Mesenchymal stem cell (in vitro differentiated cells and primary cell): ENCODE measurements at regions not wholly inside any gene's neighbourhood (a gene's known extent, or its start where the extent isn't known, plus 50 kb on each side); places are given as distances from the start of the nearest gene placed in this dataset.

ENCODE experiments used
- DNase-seq: peaks from one replicate; pipeline ENCODE4 v3.0.0-alpha.2; 2013
- H2AFZ ChIP-seq: one replicate; pipeline ENCODE4 v1.6.1; 2013; ENCODE audit warnings: low read depth, mild to moderate bottlenecking, control low read depth, inconsistent platforms, low read length, moderate library complexity
- H2AK5ac ChIP-seq: 2 replicates; pipeline ENCODE4 v1.6.1; 2013; ENCODE audit warnings: low read length, moderate library complexity, mild to moderate bottlenecking, inconsistent platforms; ENCODE audit not compliant: severe bottlenecking
- H2BK120ac ChIP-seq: one replicate; pipeline ENCODE4 v1.6.1; 2013; ENCODE audit warnings: low read depth, mild to moderate bottlenecking, inconsistent platforms, low read length, moderate library complexity
- H2BK12ac ChIP-seq, 2 experiments: one replicate each; pipeline ENCODE4 v1.6.1; 2013; ENCODE audit warnings: inconsistent platforms in 2 of 2, low read length in 2 of 2, mild to moderate bottlenecking in 2 of 2, moderate library complexity in 2 of 2, control low read depth in 1 of 2
- H2BK15ac ChIP-seq: one replicate; pipeline ENCODE4 v1.6.1; 2013; ENCODE audit warnings: mild to moderate bottlenecking, low read depth, inconsistent platforms; ENCODE audit not compliant: poor library complexity, severe bottlenecking
- H2BK5ac ChIP-seq: 2 replicates; pipeline ENCODE4 v1.6.1; 2013; ENCODE audit warnings: low read depth, mild to moderate bottlenecking, low read length, control low read depth, inconsistent platforms; ENCODE audit not compliant: poor library complexity, severe bottlenecking
- H3K14ac ChIP-seq, 2 experiments: one replicate each; pipeline ENCODE4 v1.6.1; 2013; ENCODE audit warnings: inconsistent platforms in 2 of 2, low read length in 2 of 2, control low read depth in 1 of 2, mild to moderate bottlenecking in 1 of 2, moderate library complexity in 1 of 2
- H3K18ac ChIP-seq, 2 experiments: one replicate each; pipeline ENCODE4 v1.6.1; 2013; ENCODE audit warnings: inconsistent platforms in 2 of 2, low read length in 2 of 2, control low read depth in 1 of 2, low read depth in 1 of 2, mild to moderate bottlenecking in 1 of 2
- H3K23ac ChIP-seq, 2 experiments: one replicate each; pipeline ENCODE4 v1.6.1; 2013; ENCODE audit warnings: inconsistent platforms in 2 of 2, low read length in 2 of 2, mild to moderate bottlenecking in 2 of 2, moderate library complexity in 2 of 2, control low read depth in 1 of 2
- H3K27ac ChIP-seq: 2 replicates; pipeline ENCODE4 v1.5.1; 2013; ENCODE audit warnings: mild to moderate bottlenecking, moderate library complexity, low read length, control low read depth, inconsistent platforms; ENCODE audit not compliant: poor library complexity, severe bottlenecking
- H3K27me3 ChIP-seq, 2 experiments: 2 replicates each; pipeline versions ENCODE4 v1.6.1 to v1.7.0; 2013; ENCODE audit warnings: low read length in 2 of 2, mild to moderate bottlenecking in 2 of 2, moderate library complexity in 2 of 2, control low read depth in 1 of 2, inconsistent platforms in 1 of 2; ENCODE audit not compliant: control insufficient read depth in 1 of 2, insufficient read depth in 1 of 2
- H3K36me3 ChIP-seq, 2 experiments: 2 replicates each; pipeline versions ENCODE4 v1.6.1 to v1.7.0; 2013; ENCODE audit warnings: low read length in 2 of 2, control low read depth in 1 of 2, inconsistent platforms in 1 of 2, low read depth in 1 of 2, mild to moderate bottlenecking in 1 of 2; ENCODE audit not compliant: insufficient read depth in 2 of 2, control insufficient read depth in 1 of 2
- H3K4ac ChIP-seq, 2 experiments: one replicate each; pipeline ENCODE4 v1.6.1; 2013; ENCODE audit warnings: inconsistent platforms in 2 of 2, low read length in 2 of 2, mild to moderate bottlenecking in 2 of 2, moderate library complexity in 2 of 2, control low read depth in 1 of 2, low read depth in 1 of 2
- H3K4me1 ChIP-seq: 2 replicates; pipeline ENCODE4 v1.6.1; 2013; ENCODE audit warnings: low read depth, low read length, control low read depth; ENCODE audit not compliant: control insufficient read depth, insufficient read depth
- H3K4me2 ChIP-seq: 2 replicates; pipeline ENCODE4 v1.6.1; 2013; ENCODE audit warnings: low read length, mild to moderate bottlenecking, inconsistent platforms; ENCODE audit not compliant: poor library complexity, severe bottlenecking
- H3K4me3 ChIP-seq, 2 experiments: 2 replicates each; pipeline versions ENCODE4 v1.5.1 to v1.7.0; 2013; ENCODE audit warnings: low read length in 2 of 2, mild to moderate bottlenecking in 2 of 2, control low read depth in 1 of 2, low read depth in 1 of 2; ENCODE audit not compliant: insufficient read depth in 1 of 2
- H3K79me1 ChIP-seq: replicated peaks from 2 replicates; pipeline ENCODE4 v1.6.1; 2013; ENCODE audit warnings: mild to moderate bottlenecking, control low read depth, low read length, inconsistent platforms; ENCODE audit not compliant: poor library complexity, severe bottlenecking
- H3K9ac ChIP-seq: 2 replicates; pipeline ENCODE4 v1.7.0; 2013; ENCODE audit warnings: mild to moderate bottlenecking, low read length, moderate library complexity
- H3K9me3 ChIP-seq: 2 replicates; pipeline ENCODE4 v1.7.0; 2013; ENCODE audit warnings: mild to moderate bottlenecking, low read length; ENCODE audit not compliant: control insufficient read depth
- H4K8ac ChIP-seq: one replicate; pipeline ENCODE4 v1.6.1; 2013; ENCODE audit warnings: inconsistent platforms, mild to moderate bottlenecking, low read length, moderate library complexity
- H4K91ac ChIP-seq: one replicate; pipeline ENCODE4 v1.6.1; 2013; ENCODE audit warnings: mild to moderate bottlenecking, low read length, inconsistent platforms
- WGBS: methylation state at CpG from one replicate; pipeline ENCODE4 v1.1.7; 2013; ENCODE audit warnings: mixed read lengths; 5-methylcytosine and 5-hydroxymethylcytosine counted together

DNA sequence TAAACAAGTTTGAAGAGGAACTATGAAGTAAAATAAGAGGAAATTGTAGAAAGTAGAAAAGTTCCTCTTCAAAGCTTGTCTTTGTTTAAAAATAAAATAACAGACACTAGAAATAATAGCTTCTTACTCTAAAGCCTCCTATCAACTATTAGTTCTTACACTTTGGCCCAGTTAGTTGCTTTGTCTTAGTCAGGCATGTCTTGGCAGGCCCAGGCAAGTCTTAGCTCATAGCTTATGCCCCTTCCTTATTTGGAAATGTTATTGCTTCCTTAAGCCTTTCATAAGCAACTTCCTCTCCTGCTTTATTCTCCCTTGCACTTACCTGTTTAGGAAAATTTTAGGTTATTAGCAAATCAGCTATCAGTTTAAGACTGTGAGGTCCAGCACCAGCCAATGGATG lies 950.6 kb upstream of the LRATD1 start:
- no peak overlapping the region for H2BK12ac ChIP-seq
- peak overlapping the region; percentile 24 for H3K9ac ChIP-seq
- no peak overlapping the region for H3K14ac ChIP-seq
- no peak overlapping the region for H4K91ac ChIP-seq
- peak overlapping the region in 1 of 2 experiments; percentile 23 for H3K4me3 ChIP-seq
- H2AK5ac ChIP-seq, result no peak overlapping the region
- H3K9me3 ChIP-seq, result peaks cover 51% of the 10 kb centered on the region
- no peak overlapping the region for H4K8ac ChIP-seq
- H2BK5ac ChIP-seq, result no peak overlapping the region
- H3K18ac ChIP-seq, result no peak overlapping the region
- H3K27me3 ChIP-seq, result no peaks in the 10 kb centered on the region
- H3K4ac ChIP-seq, result no peak overlapping the region
- no peak overlapping the region for H3K27ac ChIP-seq
- no peak overlapping the region for H3K4me2 ChIP-seq
- H2BK15ac ChIP-seq, result no peak overlapping the region
- no peaks in the 10 kb centered on the region for H3K4me1 ChIP-seq
- no peak overlapping the region for H2BK120ac ChIP-seq
- H3K79me1 ChIP-seq, result no peaks in the 10 kb centered on the region
- no peak overlapping the region for H3K23ac ChIP-seq
- H3K36me3 ChIP-seq, result no peaks in the 10 kb centered on the region
- no peak for DNase-seq
- no peak overlapping the region for H2AFZ ChIP-seq

DNA sequence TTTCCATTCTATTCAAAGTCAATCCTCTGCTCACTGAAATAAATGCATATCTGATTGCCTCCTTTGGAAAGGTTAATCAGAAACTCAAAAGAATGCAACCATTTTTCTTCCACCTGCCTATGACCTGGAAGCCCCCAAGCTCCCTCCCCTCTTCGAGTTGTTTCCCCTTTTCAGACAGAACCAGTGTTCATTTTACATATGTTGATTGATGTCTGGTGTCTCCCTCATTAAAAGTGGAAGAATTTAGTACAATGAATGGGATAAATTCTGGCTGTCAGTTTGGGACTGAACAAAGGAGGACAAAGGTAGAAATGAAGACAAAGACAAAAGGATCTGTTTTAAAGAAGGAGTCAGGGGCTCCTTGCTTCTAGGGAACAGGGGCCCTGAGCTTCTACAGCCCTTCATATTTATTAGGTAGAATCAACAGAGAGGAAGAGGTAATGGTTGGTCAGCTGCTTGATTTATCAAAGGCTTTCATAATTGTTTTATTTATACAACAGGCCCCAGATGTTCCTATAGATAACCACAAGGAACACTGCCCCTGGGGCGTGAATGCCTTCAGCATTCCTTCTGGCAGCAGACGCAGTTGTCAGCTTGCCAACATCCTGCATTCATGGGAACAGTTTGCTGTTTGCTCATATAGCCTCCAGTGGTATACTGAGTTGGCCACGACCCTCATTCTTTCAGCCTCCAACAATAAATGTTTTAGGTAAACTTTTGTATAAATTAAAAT lies 949.8 kb upstream of the LRATD1 start:
- Histone ChIP-seq H3K4ac (no peak overlapping the region), H3K4me1 (no peaks in the 10 kb centered on the region), H2BK120ac (no peak overlapping the region), H2BK15ac (no peak overlapping the region), H3K36me3 (no peaks in the 10 kb centered on the region), H3K27ac (no peak overlapping the region), H3K4me2 (no peak overlapping the region), H4K91ac (no peak overlapping the region), H4K8ac (no peak overlapping the region), H3K14ac (no peak overlapping the region), H2BK12ac (no peak overlapping the region), H3K4me3 (no peak overlapping the region), H3K9me3 (peaks cover 56% of the 10 kb centered on the region), H2AK5ac (no peak overlapping the region), H3K79me1 (no peaks in the 10 kb centered on the region), H2BK5ac (no peak overlapping the region), H3K9ac (no peak overlapping the region), H3K18ac (no peak overlapping the region), H2AFZ (no peak overlapping the region), H3K27me3 (no peaks in the 10 kb centered on the region), H3K23ac (no peak overlapping the region)
- WGBS, result 45% methylated on average over 2 of the region's 4 CpGs
- DNase-seq, result peak; percentile 48

DNA sequence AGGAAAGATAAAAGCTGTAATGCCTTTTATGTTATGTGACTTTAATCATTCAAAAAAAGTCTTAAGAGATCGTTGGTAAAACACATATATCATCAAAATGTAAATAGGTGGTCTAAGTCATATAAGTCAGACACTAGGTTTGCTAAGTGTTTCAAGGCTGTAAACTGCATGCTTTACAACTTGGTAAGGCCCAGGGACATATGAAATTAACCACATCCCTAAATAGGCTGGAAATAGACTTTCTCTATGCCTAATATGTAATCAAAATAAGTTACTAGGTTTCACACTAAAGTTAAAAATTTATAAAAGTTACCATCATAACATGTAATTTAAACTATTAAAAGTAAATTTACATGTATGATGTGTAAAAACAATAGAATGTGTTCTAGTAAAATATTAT lies 946.3 kb upstream of the LRATD1 start:
- no peaks in the 10 kb centered on the region for H3K27me3 ChIP-seq

DNA sequence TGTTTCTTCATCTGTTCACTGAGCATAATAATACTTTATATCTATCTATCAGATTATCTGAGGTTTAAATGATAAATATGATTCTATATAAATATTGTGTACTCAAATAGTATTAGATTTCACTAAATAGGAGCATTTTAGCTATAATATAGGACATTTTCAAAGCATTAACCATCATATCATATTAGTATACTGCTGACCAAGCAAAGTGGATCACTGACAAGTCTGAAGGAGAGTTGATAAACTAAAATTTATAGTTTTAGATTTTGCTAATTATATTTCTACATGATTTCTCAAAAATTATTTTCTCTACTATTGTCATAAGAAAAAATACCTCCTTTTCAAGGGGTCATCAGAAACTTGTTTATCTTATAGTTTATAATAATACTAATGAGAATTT lies 937.8 kb upstream of the LRATD1 start:
- Histone ChIP-seq H3K23ac (no peak overlapping the region), H3K36me3 (no peaks in the 10 kb centered on the region), H3K27me3 (no peaks in the 10 kb centered on the region), H4K91ac (no peak overlapping the region), H2BK120ac (no peak overlapping the region), H2AK5ac (no peak overlapping the region), H2AFZ (no peak overlapping the region), H2BK12ac (no peak overlapping the region), H4K8ac (no peak overlapping the region), H3K9ac (no peak overlapping the region), H3K4me1 (no peaks in the 10 kb centered on the region), H3K9me3 (peaks cover 25% of the 10 kb centered on the region), H3K18ac (no peak overlapping the region), H2BK15ac (no peak overlapping the region), H3K79me1 (no peaks in the 10 kb centered on the region), H3K4me2 (no peak overlapping the region), H3K27ac (no peak overlapping the region), H2BK5ac (no peak overlapping the region), H3K4me3 (no peak overlapping the region), H3K4ac (no peak overlapping the region), H3K14ac (no peak overlapping the region)
- no peak for DNase-seq

More for the DNA sequence above, 946.3 kb upstream of the LRATD1 start:
- no peak overlapping the region for H3K23ac ChIP-seq
- no peaks in the 10 kb centered on the region for H3K36me3 ChIP-seq
- H4K91ac ChIP-seq, result no peak overlapping the region
- no peak overlapping the region for H3K14ac ChIP-seq
- H2BK12ac ChIP-seq, result no peak overlapping the region
- no peak overlapping the region for H3K4me2 ChIP-seq
- H2AK5ac ChIP-seq, result no peak overlapping the region
- no peaks in the 10 kb centered on the region for H3K4me1 ChIP-seq
- WGBS, result no CpG with 5 or more reads among the region's 1 CpG
- H4K8ac ChIP-seq, result no peak overlapping the region
- H2AFZ ChIP-seq, result no peak overlapping the region
- DNase-seq, result no peak
- H3K9me3 ChIP-seq, result peaks cover 74% of the 10 kb centered on the region
- H2BK120ac ChIP-seq, result no peak overlapping the region
- no peak overlapping the region for H3K4ac ChIP-seq
- H3K79me1 ChIP-seq, result no peaks in the 10 kb centered on the region
- H3K27ac ChIP-seq, result no peak overlapping the region
- no peak overlapping the region for H3K4me3 ChIP-seq
- no peak overlapping the region for H2BK15ac ChIP-seq
- no peak overlapping the region for H3K9ac ChIP-seq
- H3K18ac ChIP-seq, result no peak overlapping the region
- H2BK5ac ChIP-seq, result no peak overlapping the region
